CD14-positive monocyte (primary cell): ENCODE measurements at regions not wholly inside any gene's neighbourhood (a gene's known extent, or its start where the extent isn't known, plus 50 kb on each side); places are given as distances from the start of the nearest gene placed in this dataset.

Source experiments
- DNase-seq, 3 donors: peaks; one replicate each; pipeline ENCODE4 v3.0.0-alpha.2; 2011 to 2022
- H2AFZ ChIP-seq: 2 replicates; pipeline ENCODE4 v1.6.0; 2012; ENCODE audit warnings: mild to moderate bottlenecking, low read depth, low read length, inconsistent platforms; ENCODE audit not compliant: insufficient read depth, poor library complexity, severe bottlenecking
- H3K27ac ChIP-seq, 2 donors: 1 replicate in 1 of 2; 2 replicates in 1 of 2; pipeline ENCODE4 v1.5.1; 2012 to 2013; ENCODE audit warnings: low read length in 2 of 2, control low read depth in 1 of 2, inconsistent platforms in 1 of 2, low read depth in 1 of 2, mild to moderate bottlenecking in 1 of 2
- H3K27me3 ChIP-seq, 2 donors: one replicate each; pipeline versions ENCODE4 v1.6.0 to v1.6.1; 2011 to 2013; ENCODE audit warnings: low read length in 2 of 2; ENCODE audit not compliant: control insufficient read depth in 2 of 2, insufficient read depth in 2 of 2
- H3K36me3 ChIP-seq, 2 donors: replicated peaks in 1 of 2; 1 replicate in 1 of 2; 2 replicates in 1 of 2; pipeline versions ENCODE4 v1.5.1 to v1.6.1; 2012 to 2013; ENCODE audit warnings: low read length in 2 of 2, control low read depth in 1 of 2, inconsistent platforms in 1 of 2, mild to moderate bottlenecking in 1 of 2; ENCODE audit not compliant: insufficient read depth in 2 of 2, control insufficient read depth in 1 of 2
- H3K4me1 ChIP-seq, 2 donors: 1 replicate in 1 of 2; 2 replicates in 1 of 2; pipeline versions ENCODE4 v1.5.1 to v1.6.1; 2012 to 2013; ENCODE audit warnings: low read length in 2 of 2, control low read depth in 1 of 2, inconsistent platforms in 1 of 2, mild to moderate bottlenecking in 1 of 2, moderate library complexity in 1 of 2; ENCODE audit not compliant: insufficient read depth in 2 of 2, control insufficient read depth in 1 of 2
- H3K4me2 ChIP-seq: replicated peaks from 2 replicates; pipeline ENCODE3; 2012; ENCODE audit warnings: low read length, moderate library complexity, mild to moderate bottlenecking; ENCODE audit not compliant: poor library complexity, severe bottlenecking; ENCODE audit errors: extremely low read depth
- H3K4me3 ChIP-seq, 3 experiments: fragments of 200-600 bp in 1 of 3; sonication (generic) in 1 of 3; replicated peaks in 1 of 3; 1 replicate in 2 of 3; 2 replicates in 1 of 3; pipeline ENCODE4 v1.5.1; 2011 to 2013; ENCODE audit warnings: low read length in 3 of 3, mild to moderate bottlenecking in 3 of 3, control low read depth in 2 of 3, low read depth in 2 of 3, inconsistent platforms in 1 of 3, moderate library complexity in 1 of 3
- H3K79me2 ChIP-seq: 2 replicates; pipeline ENCODE4 v1.6.0; 2012; ENCODE audit warnings: mild to moderate bottlenecking, control low read depth, inconsistent platforms, low read length, moderate library complexity; ENCODE audit not compliant: insufficient read depth
- H3K9ac ChIP-seq: 2 replicates; pipeline ENCODE4 v1.6.0; 2017; ENCODE audit warnings: low read length, mild to moderate bottlenecking; ENCODE audit not compliant: insufficient read depth, poor library complexity, severe bottlenecking
- H3K9me3 ChIP-seq, 2 donors: replicated peaks in 1 of 2; 1 replicate in 1 of 2; 2 replicates in 1 of 2; pipeline versions ENCODE4 v1.5.1 to v1.6.1; 2012 to 2013; ENCODE audit warnings: low read length in 2 of 2, control low read depth in 1 of 2; ENCODE audit not compliant: control insufficient read depth in 1 of 2, insufficient read depth in 1 of 2
- H4K20me1 ChIP-seq: 2 replicates; pipeline ENCODE4 v1.6.0; 2012; ENCODE audit warnings: mild to moderate bottlenecking, low read length, control low read depth, moderate library complexity; ENCODE audit not compliant: insufficient read depth
- H3K27ac Mint-ChIP-seq, 7 donors: one replicate each; pipeline ENCODE4 v1.8.0; 2020; ENCODE audit warnings: mild to moderate bottlenecking in 7 of 7, mixed read lengths in 7 of 7, moderate library complexity in 6 of 7, inconsistent platforms in 2 of 7
- H3K27me3 Mint-ChIP-seq, 3 donors: one replicate each; pipeline ENCODE4 v1.8.0; 2021 to 2022; ENCODE audit warnings: low read depth in 3 of 3, mild to moderate bottlenecking in 3 of 3, mixed read lengths in 3 of 3, moderate library complexity in 3 of 3, inconsistent platforms in 1 of 3
- H3K36me3 Mint-ChIP-seq, 2 donors: one replicate each; pipeline ENCODE4 v1.8.0; 2020; ENCODE audit warnings: mixed read lengths in 2 of 2, inconsistent platforms in 1 of 2, mild to moderate bottlenecking in 1 of 2
- H3K4me1 Mint-ChIP-seq: one replicate; pipeline ENCODE4 v1.8.0; 2020; ENCODE audit warnings: mild to moderate bottlenecking, mixed read lengths
- H3K4me3 Mint-ChIP-seq, 2 donors: one replicate each; pipeline ENCODE4 v1.8.0; 2020; ENCODE audit warnings: mild to moderate bottlenecking in 2 of 2, mixed read lengths in 2 of 2, moderate library complexity in 1 of 2
- H3K9me3 Mint-ChIP-seq, 7 donors: one replicate each; pipeline ENCODE4 v1.8.0; 2020 to 2022; ENCODE audit warnings: mixed read lengths in 7 of 7, mild to moderate bottlenecking in 6 of 7, moderate library complexity in 6 of 7, inconsistent platforms in 2 of 7
- CTCF ChIP-seq: fragments of 200-600 bp; IDR thresholded peaks from one replicate; pipeline ENCODE4 v1.8.0; 2022; ENCODE audit warnings: antibody characterized with exemption, mild to moderate bottlenecking
- WGBS: methylation state at CpG from one replicate; pipeline ENCODE4 v1.1.5; 2013; ENCODE audit warnings: missing lambda C conversion rate; ENCODE audit not compliant: insufficient coverage; 5-methylcytosine and 5-hydroxymethylcytosine counted together
- intact Hi-C, 2 donors: fragments of 100-400 bp; cut with micrococcal nuclease; formaldehyde crosslinking; loops; one replicate each; pipeline versions ENCODE4 v1.15.0 to v1.15.1; 2023

DNA sequence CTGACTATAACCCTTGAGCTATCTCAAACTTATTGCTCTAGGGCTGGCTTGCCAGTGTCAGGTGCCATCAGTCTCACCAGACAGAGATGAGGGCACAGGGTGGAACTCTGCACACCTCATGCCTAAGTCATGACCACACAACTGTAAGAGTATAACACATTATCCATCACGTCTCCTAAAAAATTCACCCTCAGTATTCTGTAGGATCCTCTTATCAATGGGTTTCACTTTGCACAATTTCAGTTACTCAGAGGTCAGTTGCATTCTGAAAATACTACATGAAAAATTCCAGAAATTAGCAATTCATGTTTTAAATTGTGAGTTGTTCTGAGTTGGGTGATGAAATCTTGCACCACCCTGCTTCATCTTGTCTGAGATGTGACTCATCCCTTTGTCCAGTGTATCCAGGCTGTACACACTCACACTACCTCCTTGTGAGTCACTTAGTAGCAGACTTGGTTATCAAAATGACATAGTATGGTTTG is 690.9 kb upstream of the CDH18 start:
- peaks cover 0 to 4% of the 10 kb centered on the region in 2 donors for H3K9me3 ChIP-seq
- intact Hi-C loops, result no loop called here
- no peak overlapping the region for H3K4me3 ChIP-seq
- peaks cover 0 to 8% (median 3%) of the 10 kb centered on the region in 7 donors for H3K9me3 Mint-ChIP-seq
- whole genome bisulfite sequencing, result no CpG with 5 or more reads among the region's 1 CpG
- no peak overlapping the region for H3K9ac ChIP-seq
- H3K4me3 Mint-ChIP-seq, result no peak overlapping the region
- H3K4me1 ChIP-seq, result no peaks in the 10 kb centered on the region
- no peaks in the 10 kb centered on the region for H3K27me3 Mint-ChIP-seq
- no peaks in the 10 kb centered on the region for H3K79me2 ChIP-seq
- H3K27ac ChIP-seq, result no peak overlapping the region
- no peaks in the 10 kb centered on the region for H3K36me3 ChIP-seq
- no peaks in the 10 kb centered on the region for H3K4me1 Mint-ChIP-seq
- DNase-seq, result no peak
- no peaks in the 10 kb centered on the region for H3K27me3 ChIP-seq
- TF ChIP-seq CTCF, result no peak
- no peak overlapping the region for H3K27ac Mint-ChIP-seq
- no peaks in the 10 kb centered on the region for H3K36me3 Mint-ChIP-seq
- no peaks in the 10 kb centered on the region for H4K20me1 ChIP-seq
- H2AFZ ChIP-seq, result no peak overlapping the region
- H3K4me2 ChIP-seq, result no peak overlapping the region

DNA sequence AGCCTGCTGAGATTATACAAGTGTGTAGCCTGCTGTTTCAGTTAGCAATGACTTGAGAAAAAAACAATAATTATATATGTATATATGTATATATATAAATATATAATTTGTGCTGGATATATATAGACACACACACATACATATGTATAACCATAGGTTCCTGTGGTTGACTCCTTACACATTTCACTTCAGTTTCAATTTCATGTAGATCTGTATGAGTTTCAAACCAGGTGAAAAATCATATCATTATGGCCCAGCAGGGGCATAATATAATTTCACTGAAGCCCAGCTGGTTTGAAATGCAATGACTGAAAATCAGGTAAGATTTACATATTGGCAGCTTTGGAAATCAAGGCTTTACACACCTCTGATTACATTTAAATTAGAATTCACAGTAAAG is 690.4 kb upstream of the CDH18 start:
- no peak for TF ChIP-seq CTCF
- Histone ChIP-seq H3K9me3 (peaks cover 0 to 4% of the 10 kb centered on the region in 2 donors), H3K36me3 (no peaks in the 10 kb centered on the region), H3K4me2 (no peak overlapping the region), H4K20me1 (no peaks in the 10 kb centered on the region), H3K4me1 (no peaks in the 10 kb centered on the region), H2AFZ (no peak overlapping the region), H3K9ac (no peak overlapping the region), H3K27ac (no peak overlapping the region), H3K79me2 (no peaks in the 10 kb centered on the region), H3K4me3 (no peak overlapping the region), H3K27me3 (no peaks in the 10 kb centered on the region)
- no peak for DNase-seq
- H3K4me3 Mint-ChIP-seq, result no peak overlapping the region
- intact Hi-C loops, result no loop called here
- no peaks in the 10 kb centered on the region for H3K4me1 Mint-ChIP-seq
- peaks cover 0 to 8% (median 3%) of the 10 kb centered on the region in 7 donors for H3K9me3 Mint-ChIP-seq
- H3K27me3 Mint-ChIP-seq, result no peaks in the 10 kb centered on the region
- H3K27ac Mint-ChIP-seq, result no peak overlapping the region
- no peaks in the 10 kb centered on the region for H3K36me3 Mint-ChIP-seq
